ENCODE measurements at regions not wholly inside any gene's neighbourhood (a gene's known extent, or its start where the extent isn't known, plus 50 kb on each side); places are given as distances from the start of the nearest gene placed in this dataset.

- no peak overlapping the region for H3K27ac ChIP-seq
- no peak for TF ChIP-seq ZFX (IDR thresholded peaks at IDR 0.05)
- TF ChIP-seq CTCF (conservative IDR thresholded peaks at IDR 0.05) = no peak
Measured at GRCh38 chr10:35946556-35946955, 304.5 kb upstream of the FZD8 start.

GRCh38 chr10:35942057-35942456, 300.0 kb upstream of the FZD8 start:
- no peak overlapping the region for H3K27ac ChIP-seq
- TF ChIP-seq ZFX (IDR thresholded peaks at IDR 0.05) (no peak), CTCF (conservative IDR thresholded peaks at IDR 0.05) (no peak)

GRCh38 chr10:35940141-35941041, 298.3 kb upstream of the FZD8 start:
- H3K27ac ChIP-seq = no peak overlapping the region
- no peak for TF ChIP-seq ZFX (IDR thresholded peaks at IDR 0.05)
- TF ChIP-seq CTCF (conservative IDR thresholded peaks at IDR 0.05) = no peak

GRCh38 chr10:35938160-35938559, 296.1 kb upstream of the FZD8 start:
- TF ChIP-seq ZFX (IDR thresholded peaks at IDR 0.05) = no peak
- no peak for TF ChIP-seq CTCF (conservative IDR thresholded peaks at IDR 0.05)
- no peak overlapping the region for H3K27ac ChIP-seq

- TF ChIP-seq ZFX (IDR thresholded peaks at IDR 0.05) = no peak
- no peak overlapping the region for H3K27ac ChIP-seq
Measured at GRCh38 chr10:35937546-35937945, 295.4 kb upstream of the FZD8 start.

- H3K27ac ChIP-seq = no peak overlapping the region
- TF ChIP-seq ZFX (IDR thresholded peaks at IDR 0.05) (no peak), CTCF (conservative IDR thresholded peaks at IDR 0.05) (no peak)
Measured at GRCh38 chr10:35934642-35934995, 292.5 kb upstream of the FZD8 start.

- no peak overlapping the region for H3K27ac ChIP-seq
- no peak for TF ChIP-seq ZFX (IDR thresholded peaks at IDR 0.05)
- no peak for TF ChIP-seq CTCF (conservative IDR thresholded peaks at IDR 0.05)
Measured at GRCh38 chr10:35933940-35934641, 292.0 kb upstream of the FZD8 start.

Measured in C4-2B (cell line).